GM23338 (cell line): ENCODE measurements at regions not wholly inside any gene's neighbourhood (a gene's known extent, or its start where the extent isn't known, plus 50 kb on each side); places are given as distances from the start of the nearest gene placed in this dataset.

ENCODE experiments used
- ATAC-seq: fragments of 200-7000 bp; cut with Tn5 transposase; 3 replicates; pipeline ENCODE4 v1.9.1; 2020
- DNase-seq: peaks from one replicate; pipeline ENCODE4 v3.0.0-alpha.2; 2015; ENCODE audit warnings: low spot score
- H2AFZ ChIP-seq: fragments of 200-600 bp; sonication (generic); 2 replicates; pipeline ENCODE4 v1.8.0; 2016; ENCODE audit warnings: antibody characterized with exemption, mild to moderate bottlenecking, moderate library complexity
- H3F3A ChIP-seq: fragments of 200-600 bp; sonication (generic); replicated peaks from 2 replicates; pipeline ENCODE4 v1.8.0; 2017; ENCODE audit warnings: antibody characterized with exemption, mixed run types, low read depth
- H3K27ac ChIP-seq: fragments of 200-600 bp; sonication (generic); 2 replicates; pipeline ENCODE4 v1.6.1; 2016; ENCODE audit warnings: low read depth
- H3K27me3 ChIP-seq: fragments of 200-600 bp; sonication (generic); 2 replicates; pipeline ENCODE4 v1.8.0; 2016; ENCODE audit warnings: mild to moderate bottlenecking, mixed run types, moderate library complexity; ENCODE audit not compliant: insufficient read depth
- H3K36me3 ChIP-seq: fragments of 200-600 bp; sonication (generic); 2 replicates; pipeline ENCODE4 v1.8.0; 2016; ENCODE audit warnings: mild to moderate bottlenecking; ENCODE audit not compliant: insufficient read depth
- H3K4me1 ChIP-seq: fragments of 200-600 bp; sonication (generic); 2 replicates; pipeline ENCODE4 v1.8.0; 2016; ENCODE audit warnings: mild to moderate bottlenecking, moderate library complexity; ENCODE audit not compliant: insufficient read depth
- H3K4me2 ChIP-seq: fragments of 200-600 bp; sonication (generic); 2 replicates; pipeline ENCODE4 v1.7.1; 2017; ENCODE audit warnings: mixed run types
- H3K4me3 ChIP-seq: fragments of 200-600 bp; sonication (generic); 2 replicates; pipeline ENCODE4 v1.6.1; 2016; ENCODE audit warnings: mixed run types
- H3K79me2 ChIP-seq: fragments of 200-600 bp; sonication (generic); replicated peaks from 2 replicates; pipeline ENCODE4 v1.8.0; 2017; ENCODE audit warnings: mild to moderate bottlenecking; ENCODE audit not compliant: insufficient read depth
- H3K9me2 ChIP-seq: fragments of 200-600 bp; sonication (generic); 2 replicates; pipeline ENCODE4 v1.8.0; 2017; ENCODE audit not compliant: insufficient read depth
- H4K20me1 ChIP-seq: fragments of 200-600 bp; sonication (generic); replicated peaks from 2 replicates; pipeline ENCODE4 v1.8.0; 2017; ENCODE audit warnings: mild to moderate bottlenecking; ENCODE audit not compliant: insufficient read depth
- H3K27ac Mint-ChIP-seq: 2 replicates; pipeline ENCODE4 v1.8.0; 2020; ENCODE audit warnings: inconsistent platforms, mild to moderate bottlenecking, moderate library complexity, mixed read lengths
- H3K27me3 Mint-ChIP-seq: 3 replicates; pipeline ENCODE4 v1.8.0; 2022; ENCODE audit warnings: low read depth, mild to moderate bottlenecking, moderate library complexity, mixed read lengths, inconsistent platforms; ENCODE audit not compliant: insufficient read depth, poor library complexity
- H3K36me3 Mint-ChIP-seq: 3 replicates; pipeline ENCODE4 v1.8.0; 2021; ENCODE audit warnings: low read depth, mild to moderate bottlenecking, inconsistent platforms, moderate library complexity, mixed read lengths
- H3K4me1 Mint-ChIP-seq: 3 replicates; pipeline ENCODE4 v1.8.0; 2020; ENCODE audit warnings: mild to moderate bottlenecking, inconsistent platforms, mixed read lengths
- H3K4me3 Mint-ChIP-seq: 3 replicates; pipeline ENCODE4 v1.8.0; 2021; ENCODE audit warnings: moderate library complexity, mild to moderate bottlenecking, inconsistent platforms, mixed read lengths
- H3K9me3 Mint-ChIP-seq: 3 replicates; pipeline ENCODE4 v1.8.0; 2020; ENCODE audit warnings: moderate library complexity, mild to moderate bottlenecking, inconsistent platforms, mixed read lengths
- CREB1 ChIP-seq: fragments of 250-450 bp; sonication (Bioruptor Pico); IDR thresholded peaks from 2 replicates; pipeline ENCODE4 v1.5.0; 2020; ENCODE audit warnings: low read depth, mild to moderate bottlenecking, moderate library complexity
- CTCF ChIP-seq, 2 experiments: fragments of 200-600 bp in 1 of 2; sonication (generic) in 1 of 2; conservative IDR thresholded peaks; 2 replicates each; pipeline versions ENCODE4 v1.5.1 to v1.6.1; 2016 to 2017; ENCODE audit warnings: antibody characterized with exemption in 2 of 2, low read depth in 2 of 2, mild to moderate bottlenecking in 2 of 2, moderate library complexity in 1 of 2
- EZH2 ChIP-seq: fragments of 200-600 bp; sonication (generic); IDR thresholded peaks from one replicate; pipeline ENCODE4 v1.8.0; 2017; ENCODE audit warnings: antibody characterized with exemption, mild to moderate bottlenecking, low read depth; ENCODE audit not compliant: unreplicated experiment
- EZH2phosphoT487 ChIP-seq: fragments of 200-600 bp; sonication (generic); IDR thresholded peaks from one replicate; pipeline ENCODE4 v1.8.1; 2018; ENCODE audit warnings: antibody characterized with exemption; ENCODE audit not compliant: unreplicated experiment
- JUNB ChIP-seq: IDR thresholded peaks from one replicate; pipeline ENCODE4 v1.6.1; 2016; ENCODE audit warnings: antibody characterized with exemption; ENCODE audit not compliant: unreplicated experiment
- NANOG ChIP-seq: IDR thresholded peaks from 2 replicates; pipeline ENCODE4 v1.6.1; 2016; ENCODE audit warnings: antibody characterized with exemption, borderline replicate concordance
- POLR2AphosphoS5 ChIP-seq: IDR thresholded peaks from 2 replicates; pipeline ENCODE4 v1.6.1; 2016; ENCODE audit warnings: antibody characterized with exemption, low read depth
- STAT1 ChIP-seq: IDR thresholded peaks from one replicate; pipeline ENCODE4 v1.6.1; 2016; ENCODE audit warnings: antibody characterized with exemption; ENCODE audit not compliant: unreplicated experiment
- ZNF114 ChIP-seq: fragments of 250-450 bp; sonication (Bioruptor Pico); IDR thresholded peaks from 2 replicates; pipeline ENCODE4 v1.5.0; 2020; ENCODE audit warnings: mild to moderate bottlenecking, moderate library complexity
- TF ChIP-seq, protein P1 (sequence below): IDR thresholded peaks from 2 replicates; pipeline ENCODE4 v1.6.1; 2016; ENCODE audit warnings: antibody characterized with exemption
- TF ChIP-seq, protein P2 (sequence below): fragments of 250-450 bp; sonication (Bioruptor Pico); IDR thresholded peaks from 2 replicates; pipeline ENCODE4 v1.5.0; 2020; ENCODE audit warnings: mild to moderate bottlenecking, moderate library complexity
- TF ChIP-seq, protein P3 (sequence below): IDR thresholded peaks from one replicate; pipeline ENCODE4 v1.6.1; 2018; ENCODE audit warnings: antibody characterized with exemption; ENCODE audit not compliant: unreplicated experiment

- no peak for TF ChIP-seq NANOG
- no peak for TF ChIP-seq ZNF114
- TF ChIP-seq, protein P1, sequence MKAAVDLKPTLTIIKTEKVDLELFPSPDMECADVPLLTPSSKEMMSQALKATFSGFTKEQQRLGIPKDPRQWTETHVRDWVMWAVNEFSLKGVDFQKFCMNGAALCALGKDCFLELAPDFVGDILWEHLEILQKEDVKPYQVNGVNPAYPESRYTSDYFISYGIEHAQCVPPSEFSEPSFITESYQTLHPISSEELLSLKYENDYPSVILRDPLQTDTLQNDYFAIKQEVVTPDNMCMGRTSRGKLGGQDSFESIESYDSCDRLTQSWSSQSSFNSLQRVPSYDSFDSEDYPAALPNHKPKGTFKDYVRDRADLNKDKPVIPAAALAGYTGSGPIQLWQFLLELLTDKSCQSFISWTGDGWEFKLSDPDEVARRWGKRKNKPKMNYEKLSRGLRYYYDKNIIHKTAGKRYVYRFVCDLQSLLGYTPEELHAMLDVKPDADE: no peak
- no peak for TF ChIP-seq CTCF (conservative IDR thresholded peaks at IDR 0.05; ENCODE audit: low read depth in 2 of 2)
- TF ChIP-seq, protein P2, sequence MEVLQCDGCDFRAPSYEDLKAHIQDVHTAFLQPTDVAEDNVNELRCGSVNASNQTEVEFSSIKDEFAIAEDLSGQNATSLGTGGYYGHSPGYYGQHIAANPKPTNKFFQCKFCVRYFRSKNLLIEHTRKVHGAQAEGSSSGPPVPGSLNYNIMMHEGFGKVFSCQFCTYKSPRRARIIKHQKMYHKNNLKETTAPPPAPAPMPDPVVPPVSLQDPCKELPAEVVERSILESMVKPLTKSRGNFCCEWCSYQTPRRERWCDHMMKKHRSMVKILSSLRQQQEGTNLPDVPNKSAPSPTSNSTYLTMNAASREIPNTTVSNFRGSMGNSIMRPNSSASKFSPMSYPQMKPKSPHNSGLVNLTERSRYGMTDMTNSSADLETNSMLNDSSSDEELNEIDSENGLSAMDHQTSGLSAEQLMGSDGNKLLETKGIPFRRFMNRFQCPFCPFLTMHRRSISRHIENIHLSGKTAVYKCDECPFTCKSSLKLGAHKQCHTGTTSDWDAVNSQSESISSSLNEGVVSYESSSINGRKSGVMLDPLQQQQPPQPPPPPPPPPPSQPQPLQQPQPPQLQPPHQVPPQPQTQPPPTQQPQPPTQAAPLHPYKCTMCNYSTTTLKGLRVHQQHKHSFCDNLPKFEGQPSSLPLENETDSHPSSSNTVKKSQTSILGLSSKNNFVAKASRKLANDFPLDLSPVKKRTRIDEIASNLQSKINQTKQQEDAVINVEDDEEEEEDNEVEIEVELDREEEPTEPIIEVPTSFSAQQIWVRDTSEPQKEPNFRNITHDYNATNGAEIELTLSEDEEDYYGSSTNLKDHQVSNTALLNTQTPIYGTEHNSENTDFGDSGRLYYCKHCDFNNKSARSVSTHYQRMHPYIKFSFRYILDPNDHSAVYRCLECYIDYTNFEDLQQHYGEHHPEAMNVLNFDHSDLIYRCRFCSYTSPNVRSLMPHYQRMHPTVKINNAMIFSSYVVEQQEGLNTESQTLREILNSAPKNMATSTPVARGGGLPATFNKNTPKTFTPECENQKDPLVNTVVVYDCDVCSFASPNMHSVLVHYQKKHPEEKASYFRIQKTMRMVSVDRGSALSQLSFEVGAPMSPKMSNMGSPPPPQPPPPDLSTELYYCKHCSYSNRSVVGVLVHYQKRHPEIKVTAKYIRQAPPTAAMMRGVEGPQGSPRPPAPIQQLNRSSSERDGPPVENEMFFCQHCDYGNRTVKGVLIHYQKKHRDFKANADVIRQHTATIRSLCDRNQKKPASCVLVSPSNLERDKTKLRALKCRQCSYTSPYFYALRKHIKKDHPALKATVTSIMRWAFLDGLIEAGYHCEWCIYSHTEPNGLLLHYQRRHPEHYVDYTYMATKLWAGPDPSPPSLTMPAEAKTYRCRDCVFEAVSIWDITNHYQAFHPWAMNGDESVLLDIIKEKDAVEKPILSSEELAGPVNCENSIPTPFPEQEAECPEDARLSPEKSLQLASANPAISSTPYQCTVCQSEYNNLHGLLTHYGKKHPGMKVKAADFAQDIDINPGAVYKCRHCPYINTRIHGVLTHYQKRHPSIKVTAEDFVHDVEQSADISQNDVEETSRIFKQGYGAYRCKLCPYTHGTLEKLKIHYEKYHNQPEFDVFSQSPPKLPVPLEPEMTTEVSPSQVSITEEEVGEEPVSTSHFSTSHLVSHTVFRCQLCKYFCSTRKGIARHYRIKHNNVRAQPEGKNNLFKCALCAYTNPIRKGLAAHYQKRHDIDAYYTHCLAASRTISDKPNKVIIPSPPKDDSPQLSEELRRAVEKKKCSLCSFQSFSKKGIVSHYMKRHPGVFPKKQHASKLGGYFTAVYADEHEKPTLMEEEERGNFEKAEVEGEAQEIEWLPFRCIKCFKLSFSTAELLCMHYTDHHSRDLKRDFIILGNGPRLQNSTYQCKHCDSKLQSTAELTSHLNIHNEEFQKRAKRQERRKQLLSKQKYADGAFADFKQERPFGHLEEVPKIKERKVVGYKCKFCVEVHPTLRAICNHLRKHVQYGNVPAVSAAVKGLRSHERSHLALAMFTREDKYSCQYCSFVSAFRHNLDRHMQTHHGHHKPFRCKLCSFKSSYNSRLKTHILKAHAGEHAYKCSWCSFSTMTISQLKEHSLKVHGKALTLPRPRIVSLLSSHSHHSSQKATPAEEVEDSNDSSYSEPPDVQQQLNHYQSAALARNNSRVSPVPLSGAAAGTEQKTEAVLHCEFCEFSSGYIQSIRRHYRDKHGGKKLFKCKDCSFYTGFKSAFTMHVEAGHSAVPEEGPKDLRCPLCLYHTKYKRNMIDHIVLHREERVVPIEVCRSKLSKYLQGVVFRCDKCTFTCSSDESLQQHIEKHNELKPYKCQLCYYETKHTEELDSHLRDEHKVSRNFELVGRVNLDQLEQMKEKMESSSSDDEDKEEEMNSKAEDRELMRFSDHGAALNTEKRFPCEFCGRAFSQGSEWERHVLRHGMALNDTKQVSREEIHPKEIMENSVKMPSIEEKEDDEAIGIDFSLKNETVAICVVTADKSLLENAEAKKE: no peak
- no peak for TF ChIP-seq EZH2
- TF ChIP-seq JUNB: no peak
- TF ChIP-seq POLR2AphosphoS5: no peak
- TF ChIP-seq, protein P3, sequence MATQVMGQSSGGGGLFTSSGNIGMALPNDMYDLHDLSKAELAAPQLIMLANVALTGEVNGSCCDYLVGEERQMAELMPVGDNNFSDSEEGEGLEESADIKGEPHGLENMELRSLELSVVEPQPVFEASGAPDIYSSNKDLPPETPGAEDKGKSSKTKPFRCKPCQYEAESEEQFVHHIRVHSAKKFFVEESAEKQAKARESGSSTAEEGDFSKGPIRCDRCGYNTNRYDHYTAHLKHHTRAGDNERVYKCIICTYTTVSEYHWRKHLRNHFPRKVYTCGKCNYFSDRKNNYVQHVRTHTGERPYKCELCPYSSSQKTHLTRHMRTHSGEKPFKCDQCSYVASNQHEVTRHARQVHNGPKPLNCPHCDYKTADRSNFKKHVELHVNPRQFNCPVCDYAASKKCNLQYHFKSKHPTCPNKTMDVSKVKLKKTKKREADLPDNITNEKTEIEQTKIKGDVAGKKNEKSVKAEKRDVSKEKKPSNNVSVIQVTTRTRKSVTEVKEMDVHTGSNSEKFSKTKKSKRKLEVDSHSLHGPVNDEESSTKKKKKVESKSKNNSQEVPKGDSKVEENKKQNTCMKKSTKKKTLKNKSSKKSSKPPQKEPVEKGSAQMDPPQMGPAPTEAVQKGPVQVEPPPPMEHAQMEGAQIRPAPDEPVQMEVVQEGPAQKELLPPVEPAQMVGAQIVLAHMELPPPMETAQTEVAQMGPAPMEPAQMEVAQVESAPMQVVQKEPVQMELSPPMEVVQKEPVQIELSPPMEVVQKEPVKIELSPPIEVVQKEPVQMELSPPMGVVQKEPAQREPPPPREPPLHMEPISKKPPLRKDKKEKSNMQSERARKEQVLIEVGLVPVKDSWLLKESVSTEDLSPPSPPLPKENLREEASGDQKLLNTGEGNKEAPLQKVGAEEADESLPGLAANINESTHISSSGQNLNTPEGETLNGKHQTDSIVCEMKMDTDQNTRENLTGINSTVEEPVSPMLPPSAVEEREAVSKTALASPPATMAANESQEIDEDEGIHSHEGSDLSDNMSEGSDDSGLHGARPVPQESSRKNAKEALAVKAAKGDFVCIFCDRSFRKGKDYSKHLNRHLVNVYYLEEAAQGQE: no peak
- TF ChIP-seq STAT1: no peak
- no peak for TF ChIP-seq CREB1 (CRISPR knock-in tag)
- TF ChIP-seq EZH2phosphoT487: no peak
- Histone ChIP-seq H3K27me3 (no peaks in the 10 kb centered on the region), H3K27ac (no peak overlapping the region), H3K4me2 (no peak overlapping the region), H3F3A (no peaks in the 10 kb centered on the region), H2AFZ (no peak overlapping the region), H3K79me2 (no peaks in the 10 kb centered on the region), H3K4me1 (peaks cover 5% of the 10 kb centered on the region; the same call in 1 of the 2 replicates), H4K20me1 (no peaks in the 10 kb centered on the region), H3K36me3 (no peaks in the 10 kb centered on the region), H3K9me2 (no peaks in the 10 kb centered on the region), H3K4me3 (no peak overlapping the region)
- H3K27ac Mint-ChIP-seq: no peak overlapping the region
- peaks cover 3% of the 10 kb centered on the region for H3K4me1 Mint-ChIP-seq
- ATAC-seq (no peak), DNase-seq (no peak)
- no peaks in the 10 kb centered on the region for H3K9me3 Mint-ChIP-seq
- no peaks in the 10 kb centered on the region for H3K36me3 Mint-ChIP-seq
- no peak overlapping the region for H3K4me3 Mint-ChIP-seq
- no peaks in the 10 kb centered on the region for H3K27me3 Mint-ChIP-seq
Measured at GRCh38 chr1:213659580-213660547, 327.9 kb upstream of the PROX1 start.
